H1 (cell line): ENCODE measurements at regions not wholly inside any gene's neighbourhood (a gene's known extent, or its start where the extent isn't known, plus 50 kb on each side); places are given as distances from the start of the nearest gene placed in this dataset.

Source experiments
- CBX8 ChIP-seq: fragments of 300-800, 300-1000 bp; sonication (generic); IDR thresholded peaks from 2 replicates; pipeline ENCODE4 v1.7.1; 2016; ENCODE audit warnings: low read depth, low read length, borderline replicate concordance
- GTF2F1 ChIP-seq: IDR thresholded peaks from 2 replicates; pipeline ENCODE4 v1.6.1; 2012; ENCODE audit warnings: low read depth, low read length, improper control_type of control experiment, borderline replicate concordance
- RFX5 ChIP-seq: IDR thresholded peaks from 2 replicates; pipeline ENCODE4 v1.6.1; 2011; ENCODE audit warnings: low read depth, low read length, improper control_type of control experiment, borderline replicate concordance
- TF ChIP-seq, protein P1 (sequence below): fragments of 300-600 bp; sonication (generic); IDR thresholded peaks from 2 replicates; pipeline ENCODE4 v1.7.1; 2012; ENCODE audit warnings: low read length, moderate library complexity, mild to moderate bottlenecking, inconsistent platforms; ENCODE audit not compliant: insufficient replicate concordance

DNA sequence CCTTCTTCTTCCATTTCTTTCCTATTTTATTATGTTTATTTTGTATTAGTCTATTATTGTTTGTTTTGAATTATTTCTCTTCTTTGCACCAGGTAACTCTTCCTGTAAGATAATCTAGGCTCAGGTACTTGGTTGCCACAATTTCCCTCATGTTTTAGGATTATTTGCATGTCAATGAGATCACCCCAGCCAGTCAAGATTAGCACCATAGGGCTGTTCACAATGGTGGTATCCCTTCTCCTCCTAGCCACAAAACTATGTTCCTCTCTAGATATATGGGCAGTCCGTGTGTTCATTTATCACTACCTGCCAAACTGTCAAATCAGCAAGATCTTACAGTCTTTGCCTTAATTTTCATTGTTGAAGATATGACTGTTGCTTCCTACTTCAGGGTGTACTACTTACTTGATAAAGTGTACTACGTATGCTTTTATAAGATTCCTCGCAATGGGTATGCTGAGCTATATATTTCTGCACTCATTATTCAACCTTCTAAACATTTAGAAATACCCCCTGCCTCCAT lies 1536.2 kb downstream of the PLA2G4A start (continued):
- TF ChIP-seq, protein P1, sequence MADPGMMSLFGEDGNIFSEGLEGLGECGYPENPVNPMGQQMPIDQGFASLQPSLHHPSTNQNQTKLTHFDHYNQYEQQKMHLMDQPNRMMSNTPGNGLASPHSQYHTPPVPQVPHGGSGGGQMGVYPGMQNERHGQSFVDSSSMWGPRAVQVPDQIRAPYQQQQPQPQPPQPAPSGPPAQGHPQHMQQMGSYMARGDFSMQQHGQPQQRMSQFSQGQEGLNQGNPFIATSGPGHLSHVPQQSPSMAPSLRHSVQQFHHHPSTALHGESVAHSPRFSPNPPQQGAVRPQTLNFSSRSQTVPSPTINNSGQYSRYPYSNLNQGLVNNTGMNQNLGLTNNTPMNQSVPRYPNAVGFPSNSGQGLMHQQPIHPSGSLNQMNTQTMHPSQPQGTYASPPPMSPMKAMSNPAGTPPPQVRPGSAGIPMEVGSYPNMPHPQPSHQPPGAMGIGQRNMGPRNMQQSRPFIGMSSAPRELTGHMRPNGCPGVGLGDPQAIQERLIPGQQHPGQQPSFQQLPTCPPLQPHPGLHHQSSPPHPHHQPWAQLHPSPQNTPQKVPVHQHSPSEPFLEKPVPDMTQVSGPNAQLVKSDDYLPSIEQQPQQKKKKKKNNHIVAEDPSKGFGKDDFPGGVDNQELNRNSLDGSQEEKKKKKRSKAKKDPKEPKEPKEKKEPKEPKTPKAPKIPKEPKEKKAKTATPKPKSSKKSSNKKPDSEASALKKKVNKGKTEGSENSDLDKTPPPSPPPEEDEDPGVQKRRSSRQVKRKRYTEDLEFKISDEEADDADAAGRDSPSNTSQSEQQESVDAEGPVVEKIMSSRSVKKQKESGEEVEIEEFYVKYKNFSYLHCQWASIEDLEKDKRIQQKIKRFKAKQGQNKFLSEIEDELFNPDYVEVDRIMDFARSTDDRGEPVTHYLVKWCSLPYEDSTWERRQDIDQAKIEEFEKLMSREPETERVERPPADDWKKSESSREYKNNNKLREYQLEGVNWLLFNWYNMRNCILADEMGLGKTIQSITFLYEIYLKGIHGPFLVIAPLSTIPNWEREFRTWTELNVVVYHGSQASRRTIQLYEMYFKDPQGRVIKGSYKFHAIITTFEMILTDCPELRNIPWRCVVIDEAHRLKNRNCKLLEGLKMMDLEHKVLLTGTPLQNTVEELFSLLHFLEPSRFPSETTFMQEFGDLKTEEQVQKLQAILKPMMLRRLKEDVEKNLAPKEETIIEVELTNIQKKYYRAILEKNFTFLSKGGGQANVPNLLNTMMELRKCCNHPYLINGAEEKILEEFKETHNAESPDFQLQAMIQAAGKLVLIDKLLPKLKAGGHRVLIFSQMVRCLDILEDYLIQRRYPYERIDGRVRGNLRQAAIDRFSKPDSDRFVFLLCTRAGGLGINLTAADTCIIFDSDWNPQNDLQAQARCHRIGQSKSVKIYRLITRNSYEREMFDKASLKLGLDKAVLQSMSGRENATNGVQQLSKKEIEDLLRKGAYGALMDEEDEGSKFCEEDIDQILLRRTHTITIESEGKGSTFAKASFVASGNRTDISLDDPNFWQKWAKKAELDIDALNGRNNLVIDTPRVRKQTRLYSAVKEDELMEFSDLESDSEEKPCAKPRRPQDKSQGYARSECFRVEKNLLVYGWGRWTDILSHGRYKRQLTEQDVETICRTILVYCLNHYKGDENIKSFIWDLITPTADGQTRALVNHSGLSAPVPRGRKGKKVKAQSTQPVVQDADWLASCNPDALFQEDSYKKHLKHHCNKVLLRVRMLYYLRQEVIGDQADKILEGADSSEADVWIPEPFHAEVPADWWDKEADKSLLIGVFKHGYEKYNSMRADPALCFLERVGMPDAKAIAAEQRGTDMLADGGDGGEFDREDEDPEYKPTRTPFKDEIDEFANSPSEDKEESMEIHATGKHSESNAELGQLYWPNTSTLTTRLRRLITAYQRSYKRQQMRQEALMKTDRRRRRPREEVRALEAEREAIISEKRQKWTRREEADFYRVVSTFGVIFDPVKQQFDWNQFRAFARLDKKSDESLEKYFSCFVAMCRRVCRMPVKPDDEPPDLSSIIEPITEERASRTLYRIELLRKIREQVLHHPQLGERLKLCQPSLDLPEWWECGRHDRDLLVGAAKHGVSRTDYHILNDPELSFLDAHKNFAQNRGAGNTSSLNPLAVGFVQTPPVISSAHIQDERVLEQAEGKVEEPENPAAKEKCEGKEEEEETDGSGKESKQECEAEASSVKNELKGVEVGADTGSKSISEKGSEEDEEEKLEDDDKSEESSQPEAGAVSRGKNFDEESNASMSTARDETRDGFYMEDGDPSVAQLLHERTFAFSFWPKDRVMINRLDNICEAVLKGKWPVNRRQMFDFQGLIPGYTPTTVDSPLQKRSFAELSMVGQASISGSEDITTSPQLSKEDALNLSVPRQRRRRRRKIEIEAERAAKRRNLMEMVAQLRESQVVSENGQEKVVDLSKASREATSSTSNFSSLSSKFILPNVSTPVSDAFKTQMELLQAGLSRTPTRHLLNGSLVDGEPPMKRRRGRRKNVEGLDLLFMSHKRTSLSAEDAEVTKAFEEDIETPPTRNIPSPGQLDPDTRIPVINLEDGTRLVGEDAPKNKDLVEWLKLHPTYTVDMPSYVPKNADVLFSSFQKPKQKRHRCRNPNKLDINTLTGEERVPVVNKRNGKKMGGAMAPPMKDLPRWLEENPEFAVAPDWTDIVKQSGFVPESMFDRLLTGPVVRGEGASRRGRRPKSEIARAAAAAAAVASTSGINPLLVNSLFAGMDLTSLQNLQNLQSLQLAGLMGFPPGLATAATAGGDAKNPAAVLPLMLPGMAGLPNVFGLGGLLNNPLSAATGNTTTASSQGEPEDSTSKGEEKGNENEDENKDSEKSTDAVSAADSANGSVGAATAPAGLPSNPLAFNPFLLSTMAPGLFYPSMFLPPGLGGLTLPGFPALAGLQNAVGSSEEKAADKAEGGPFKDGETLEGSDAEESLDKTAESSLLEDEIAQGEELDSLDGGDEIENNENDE: no peak
- no peak for TF ChIP-seq GTF2F1
- no peak for TF ChIP-seq RFX5
- TF ChIP-seq CBX8: no peak
- TF ChIP-seq, all 59 proteins: peak for 0
